NCI-H774 (cell line): ENCODE measurements at regions not wholly inside any gene's neighbourhood (a gene's known extent, or its start where the extent isn't known, plus 50 kb on each side); places are given as distances from the start of the nearest gene placed in this dataset.
"Not testable (repeated sequence)": the region's sequence is repeated elsewhere in the genome, so short reads cannot be mapped to it uniquely, and the experiment has no call there.

Experiments
- DNase-seq: peaks from one replicate; lab custom pipeline; 2025; lab: John Stamatoyannopoulos, UW

GRCh38 chr5:152456815-152457443, 51.9 kb upstream of the NMUR2 start:
- no peak for DNase-seq

- no peak for DNase-seq
Measured at GRCh38 chr5:152462021-152462721, 57.1 kb upstream of the NMUR2 start.

DNA sequence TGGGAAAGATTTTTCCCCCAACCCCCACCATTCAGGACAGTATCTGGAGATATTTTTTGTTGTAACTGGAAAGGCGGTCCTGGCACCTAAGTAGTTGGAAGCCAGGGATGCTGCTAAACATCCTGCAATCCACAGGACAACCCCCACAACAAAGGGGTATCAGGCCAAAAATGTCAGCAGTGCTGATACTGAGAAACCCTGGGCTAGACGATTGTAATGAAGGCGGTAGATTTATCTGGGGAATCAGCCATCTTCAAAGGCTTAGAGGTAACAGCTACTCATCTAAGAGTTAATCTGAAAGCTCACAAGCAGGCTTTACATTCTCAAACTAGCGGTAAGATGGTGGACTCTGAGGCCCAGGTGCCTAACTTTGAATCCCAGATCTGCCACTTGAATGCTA, 59.0 kb upstream of the NMUR2 start:
- no peak for DNase-seq

GRCh38 chr5:152465140-152465539, 60.1 kb upstream of the NMUR2 start:
- no peak for DNase-seq

DNA sequence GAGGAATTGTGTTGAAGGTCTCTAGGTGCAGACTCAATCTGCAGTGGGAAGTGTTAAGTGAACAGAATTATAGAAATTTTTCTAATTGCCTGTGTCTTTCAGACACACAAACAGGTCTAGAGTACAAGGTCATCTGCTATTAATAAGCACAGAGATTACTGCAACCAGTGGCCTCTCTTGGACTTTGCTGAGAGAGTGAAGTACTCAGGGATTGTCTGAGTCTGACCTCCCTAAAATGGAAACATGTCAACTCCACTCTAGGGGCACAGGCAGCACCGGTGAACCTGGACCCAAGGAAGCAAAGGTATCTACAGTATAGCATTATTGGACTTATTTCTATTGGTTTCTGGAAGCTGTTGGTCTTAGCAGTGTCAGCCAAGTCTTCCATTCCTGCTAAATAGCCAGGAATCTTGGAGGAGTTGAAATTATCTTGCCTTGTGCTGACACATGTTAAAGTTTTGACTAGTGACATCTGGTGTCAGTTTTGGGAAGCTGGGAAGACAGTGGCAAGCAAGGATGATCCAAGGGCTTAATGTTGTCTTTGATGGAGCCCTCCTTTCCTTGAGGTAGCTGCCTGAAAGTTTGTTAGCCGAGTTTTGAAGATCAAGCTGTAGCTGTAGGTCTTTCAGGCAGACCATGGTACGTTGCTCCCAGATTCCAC, 61.1 kb upstream of the NMUR2 start:
- no peak for DNase-seq

GRCh38 chr5:152470167-152470566, 65.1 kb upstream of the NMUR2 start:
- DNase-seq, result no peak

- DNase-seq, result no peak
Measured at GRCh38 chr5:152472083-152472482, 67.0 kb upstream of the NMUR2 start.

DNA sequence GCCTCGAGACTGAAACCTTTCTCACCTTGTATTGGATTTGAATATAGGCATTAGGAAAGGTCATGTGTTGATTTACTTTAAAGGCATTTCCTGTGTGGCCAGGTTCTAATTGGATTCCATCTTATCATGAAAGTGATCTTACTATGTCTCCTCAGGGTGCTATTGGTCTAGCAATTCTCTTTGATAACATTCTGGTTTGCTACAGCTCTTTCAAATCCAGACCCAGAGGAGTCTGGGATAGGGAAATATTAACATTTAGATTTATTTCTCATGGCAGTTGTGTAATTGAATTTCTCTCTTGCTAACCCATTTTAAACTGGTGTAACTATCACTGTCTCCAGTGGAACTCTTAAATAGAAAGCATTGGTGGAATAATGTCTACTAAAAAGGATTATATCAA, 69.9 kb upstream of the NMUR2 start:
- no peak for DNase-seq

DNA sequence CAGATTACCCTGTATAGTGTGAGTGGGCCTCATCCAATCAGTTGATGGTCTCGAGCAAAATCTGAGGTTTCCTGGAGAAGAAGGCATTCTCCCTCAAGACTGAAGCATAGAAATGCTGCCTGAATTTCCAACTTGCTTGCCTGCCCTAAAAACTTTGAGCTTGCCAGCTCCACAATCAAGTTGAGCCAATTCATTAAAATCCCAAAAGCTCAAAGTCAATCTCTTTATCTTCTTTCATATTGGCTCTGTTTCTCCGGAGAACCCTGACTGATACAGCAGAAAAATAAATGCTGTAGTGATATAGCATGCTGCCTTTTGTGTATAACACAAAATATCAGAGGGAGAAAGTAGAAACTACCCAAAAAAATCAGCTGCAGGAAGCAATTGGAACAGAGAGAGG, 72.5 kb upstream of the NMUR2 start:
- DNase-seq, result no peak

- not testable (repeated sequence) for DNase-seq
Measured at GRCh38 chr5:152479866-152480265, 74.8 kb upstream of the NMUR2 start.

DNA sequence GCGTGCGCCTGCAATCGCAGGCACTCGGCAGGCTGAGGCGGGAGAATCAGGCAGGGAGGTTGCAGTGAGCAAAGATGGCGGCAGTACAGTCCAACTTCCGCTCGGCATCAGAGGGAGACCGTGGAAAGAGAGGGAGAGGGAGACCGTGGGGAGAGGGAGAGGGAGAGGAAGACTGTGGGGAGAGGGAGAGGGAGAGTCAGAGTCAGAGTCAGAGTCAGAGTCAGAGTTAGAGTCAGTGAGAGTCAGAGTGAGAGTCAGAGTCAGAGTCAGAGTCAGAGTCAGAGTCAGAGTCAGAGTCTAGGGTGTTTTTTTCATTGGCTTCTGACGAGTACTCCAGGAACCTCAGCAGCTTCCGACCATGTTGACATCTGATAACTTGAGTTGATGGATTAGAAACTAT, 75.6 kb upstream of the NMUR2 start:
- not testable (repeated sequence) for DNase-seq

DNA sequence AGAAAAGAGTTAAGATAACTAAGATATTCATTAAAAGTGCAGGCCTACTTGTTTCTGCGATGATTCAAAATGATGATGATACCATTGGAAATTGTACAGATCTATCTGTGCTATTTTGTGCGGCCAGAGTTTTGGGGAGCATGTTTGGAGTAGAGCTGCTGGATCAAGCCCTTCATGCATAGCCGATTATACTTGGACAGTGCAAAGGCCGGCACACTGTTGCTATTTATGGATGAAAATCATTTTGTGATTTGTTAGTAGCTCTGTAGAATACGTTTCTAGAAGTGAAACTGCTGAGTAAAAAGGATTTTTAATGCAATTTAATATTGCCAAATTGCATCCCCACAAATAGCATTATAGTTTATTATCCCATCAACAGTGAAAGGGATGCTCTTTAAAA, 82.1 kb upstream of the NMUR2 start:
- DNase-seq, result no peak

GRCh38 chr5:152488869-152489268, 83.8 kb upstream of the NMUR2 start:
- no peak for DNase-seq

DNA sequence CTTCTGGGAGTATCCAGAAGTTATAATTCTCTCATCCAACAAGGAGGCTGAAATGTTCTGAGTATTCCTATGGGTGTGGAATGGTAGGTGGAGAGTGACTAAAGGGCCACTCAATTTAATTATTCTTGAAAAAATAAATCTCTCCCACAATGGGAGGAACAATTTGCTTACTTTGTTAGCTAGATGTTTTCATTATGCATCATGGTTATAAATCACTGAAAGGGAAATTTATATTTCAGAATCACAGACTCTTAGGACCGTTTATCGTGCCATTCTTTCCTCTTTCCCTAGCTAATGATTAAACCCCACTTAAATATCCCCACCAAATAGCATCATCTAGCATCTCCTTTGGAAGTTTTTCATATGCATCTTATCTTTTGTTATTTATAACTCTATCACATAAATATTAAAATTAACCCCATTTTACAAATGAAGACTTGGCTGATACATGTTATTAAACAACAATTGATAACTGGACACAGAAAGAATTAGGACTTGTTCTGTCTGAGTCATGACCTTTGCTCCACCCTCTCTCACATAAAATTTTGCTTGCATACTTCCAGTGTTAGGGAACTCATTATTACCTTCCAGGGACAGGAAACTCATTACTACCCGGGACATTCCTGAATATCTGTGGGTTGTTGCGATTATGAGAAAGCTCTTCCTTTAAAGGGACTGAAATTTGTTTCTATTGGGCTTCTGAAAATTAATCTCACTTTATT, 94.9 kb upstream of the NMUR2 start:
- DNase-seq, result no peak

DNA sequence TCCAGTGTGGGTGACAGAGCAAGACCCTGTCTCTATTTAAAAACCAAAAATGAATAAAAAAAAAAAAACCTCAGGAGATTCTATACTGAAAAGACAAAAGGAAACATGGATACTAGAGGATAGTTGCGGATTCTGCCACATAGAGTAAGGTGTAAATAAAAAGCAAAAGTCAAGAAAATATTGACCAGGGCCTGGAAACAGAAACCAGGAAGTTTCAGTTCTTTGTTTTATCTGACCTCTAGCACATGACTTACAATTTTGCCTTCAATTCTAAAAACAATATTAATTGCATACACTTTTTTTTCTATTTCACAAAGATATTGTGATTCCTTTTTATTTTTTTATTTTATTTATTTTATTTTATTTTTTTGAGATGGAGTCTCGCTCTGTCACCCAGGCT, 96.2 kb upstream of the NMUR2 start:
- DNase-seq, result no peak

- no peak for DNase-seq
Measured at GRCh38 chr5:152503206-152503605, 98.1 kb upstream of the NMUR2 start.

- peak; percentile 79 for DNase-seq
Measured at GRCh38 chr5:152505442-152506042, 100.5 kb upstream of the NMUR2 start.

DNA sequence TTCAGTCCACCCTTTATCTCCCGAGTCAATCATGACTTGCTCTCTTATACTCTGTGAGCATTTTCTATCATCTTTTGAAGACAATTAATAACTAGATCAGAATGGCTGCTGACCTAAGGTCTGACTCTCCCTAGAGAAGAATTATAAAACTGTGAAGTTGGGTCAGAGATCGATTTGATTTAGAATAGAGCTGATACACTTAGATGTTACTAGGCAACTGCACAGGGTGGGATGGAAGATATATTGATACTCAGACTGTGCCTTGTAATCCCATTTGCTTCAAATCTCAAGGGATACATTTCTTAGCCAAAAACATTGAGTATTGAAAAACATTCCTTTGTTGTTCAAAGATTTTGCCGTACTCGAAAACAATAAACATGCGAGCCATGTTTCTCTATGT, 106.0 kb upstream of the NMUR2 start:
- no peak for DNase-seq

GRCh38 chr5:152511531-152512132, 106.6 kb upstream of the NMUR2 start:
- no peak for DNase-seq

GRCh38 chr5:152514827-152515397, 109.8 kb upstream of the NMUR2 start:
- DNase-seq, result no peak

DNA sequence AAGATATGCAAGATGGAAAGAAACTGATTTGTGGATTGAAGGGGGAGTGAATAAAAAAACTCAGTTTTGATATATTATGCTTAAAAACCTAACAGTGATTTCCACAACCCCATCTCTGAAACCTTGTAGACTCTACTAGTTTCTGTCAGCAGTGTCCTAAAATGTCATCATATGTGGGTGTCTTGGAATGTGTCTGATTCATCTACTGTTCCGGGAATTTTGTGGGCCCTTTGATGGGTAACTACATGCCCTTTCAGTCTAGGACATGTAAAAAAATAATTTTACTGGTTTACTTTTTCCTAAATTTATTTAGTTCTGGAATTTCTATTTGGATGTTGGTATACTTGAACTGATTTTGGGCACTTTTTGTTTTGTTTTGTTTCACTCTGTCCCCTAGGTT, 118.9 kb upstream of the NMUR2 start:
- DNase-seq, result no peak
